Astrocyte (in vitro differentiated cells and primary cell): ENCODE measurements at regions not wholly inside any gene's neighbourhood (a gene's known extent, or its start where the extent isn't known, plus 50 kb on each side); places are given as distances from the start of the nearest gene placed in this dataset.

Source experiments
- DNase-seq: peaks from one replicate; pipeline ENCODE4 v3.0.0-alpha.2; 2010; ENCODE audit warnings: low read depth
- FAIRE-seq: peaks from 2 replicates; lab custom pipeline; 2011; peaks lifted over from hg19 to GRCh38; lab: Jason Lieb, UNC
- H2AFZ ChIP-seq: 2 replicates; pipeline ENCODE4 v1.6.0; 2012; ENCODE audit warnings: low read depth, low read length, inconsistent platforms
- H3K27ac ChIP-seq: 2 replicates; pipeline ENCODE4 v1.5.1; 2011; ENCODE audit warnings: low read depth, low read length, inconsistent platforms
- H3K27me3 ChIP-seq: 2 replicates; pipeline ENCODE4 v1.6.0; 2011; ENCODE audit warnings: low read length, inconsistent platforms; ENCODE audit not compliant: insufficient read depth
- H3K36me3 ChIP-seq: 2 replicates; pipeline ENCODE4 v1.5.1; 2011; ENCODE audit warnings: low read length, inconsistent platforms; ENCODE audit not compliant: insufficient read depth
- H3K4me1 ChIP-seq: 2 replicates; pipeline ENCODE4 v1.5.1; 2011; ENCODE audit warnings: low read length, inconsistent platforms; ENCODE audit not compliant: insufficient read depth
- H3K4me2 ChIP-seq: 2 replicates; pipeline ENCODE4 v1.6.0; 2012; ENCODE audit warnings: low read length, inconsistent platforms
- H3K4me3 ChIP-seq: 2 replicates; pipeline ENCODE4 v1.5.1; 2011; ENCODE audit warnings: low read depth, mild to moderate bottlenecking, low read length, inconsistent platforms; ENCODE audit not compliant: insufficient read depth
- H3K79me2 ChIP-seq: 2 replicates; pipeline ENCODE4 v1.6.0; 2012; ENCODE audit warnings: mild to moderate bottlenecking, low read length, inconsistent platforms; ENCODE audit not compliant: insufficient read depth
- H3K9ac ChIP-seq: 2 replicates; pipeline ENCODE4 v1.6.0; 2012; ENCODE audit warnings: mild to moderate bottlenecking, low read length, inconsistent platforms
- H3K9me3 ChIP-seq: 2 replicates; pipeline ENCODE4 v1.5.1; 2012; ENCODE audit warnings: low read depth, mild to moderate bottlenecking, low read length, inconsistent platforms; ENCODE audit not compliant: insufficient read depth
- H4K20me1 ChIP-seq: 2 replicates; pipeline ENCODE4 v1.6.0; 2012; ENCODE audit warnings: low read length, inconsistent platforms; ENCODE audit not compliant: insufficient read depth
- H3K27ac Mint-ChIP-seq: one replicate; pipeline ENCODE4 v1.8.0; 2021; ENCODE audit warnings: mild to moderate bottlenecking, mixed read lengths; ENCODE audit not compliant: unreplicated experiment
- H3K27me3 Mint-ChIP-seq: one replicate; pipeline ENCODE4 v1.8.0; 2021; ENCODE audit warnings: low read depth, mixed read lengths; ENCODE audit not compliant: unreplicated experiment
- H3K36me3 Mint-ChIP-seq: one replicate; pipeline ENCODE4 v1.8.0; 2021; ENCODE audit warnings: low read depth, mixed read lengths; ENCODE audit not compliant: unreplicated experiment
- H3K4me1 Mint-ChIP-seq: one replicate; pipeline ENCODE4 v1.8.0; 2021; ENCODE audit warnings: low read depth, mixed read lengths; ENCODE audit not compliant: unreplicated experiment
- H3K4me3 Mint-ChIP-seq: one replicate; pipeline ENCODE4 v1.8.0; 2021; ENCODE audit warnings: mild to moderate bottlenecking, moderate library complexity, mixed read lengths; ENCODE audit not compliant: unreplicated experiment
- H3K9me3 Mint-ChIP-seq: one replicate; pipeline ENCODE4 v1.8.0; 2021; ENCODE audit warnings: mild to moderate bottlenecking, mixed read lengths; ENCODE audit not compliant: unreplicated experiment
- CTCF ChIP-seq: IDR thresholded peaks from 2 replicates; pipeline ENCODE4 v1.5.1; 2011; ENCODE audit warnings: low read depth, mild to moderate bottlenecking, inconsistent platforms, low read length, moderate library complexity; ENCODE audit not compliant: insufficient read depth
- EZH2 ChIP-seq: IDR thresholded peaks from 2 replicates; pipeline ENCODE4 v1.6.1; 2012; ENCODE audit warnings: mild to moderate bottlenecking, low read length, inconsistent platforms; ENCODE audit not compliant: insufficient read depth

GRCh38 chr5:167995844-167996425 lies 295.5 kb upstream of the WWC1 start:
- no peak overlapping the region for H3K4me2 ChIP-seq
- H3K4me3 Mint-ChIP-seq = no peak overlapping the region
- H3K9me3 Mint-ChIP-seq = no peaks in the 10 kb centered on the region

GRCh38 chr5:167998148-167998767 lies 293.2 kb upstream of the WWC1 start:
- Mint-ChIP-seq H3K4me1 (peaks cover 15% of the 10 kb centered on the region), H3K36me3 (peaks cover 21% of the 10 kb centered on the region), H3K27ac (peak overlapping the region; percentile 93), H3K27me3 (no peaks in the 10 kb centered on the region), H3K9me3 (no peaks in the 10 kb centered on the region), H3K4me3 (no peak overlapping the region)
- Histone ChIP-seq H2AFZ (peak overlapping the region; percentile 33), H3K4me2 (peak overlapping the region; percentile 21), H3K4me3 (no peak overlapping the region), H3K9ac (no peak overlapping the region), H3K27ac (peak overlapping the region; percentile 52), H3K36me3 (no peaks in the 10 kb centered on the region), H3K9me3 (no peaks in the 10 kb centered on the region), H3K27me3 (no peaks in the 10 kb centered on the region), H3K4me1 (peaks cover 7% of the 10 kb centered on the region), H3K79me2 (no peaks in the 10 kb centered on the region), H4K20me1 (no peaks in the 10 kb centered on the region)
- DNase-seq (peak; percentile 74), FAIRE-seq (no peak)
- TF ChIP-seq EZH2 = no peak
- no peak for TF ChIP-seq CTCF

More at GRCh38 chr5:167995844-167996425, 295.5 kb upstream of the WWC1 start:
- Histone ChIP-seq H3K9ac (no peak overlapping the region), H4K20me1 (no peaks in the 10 kb centered on the region), H3K36me3 (no peaks in the 10 kb centered on the region), H3K9me3 (no peaks in the 10 kb centered on the region), H3K4me1 (peaks cover 7% of the 10 kb centered on the region), H3K27me3 (no peaks in the 10 kb centered on the region), H3K79me2 (no peaks in the 10 kb centered on the region), H3K4me3 (no peak overlapping the region), H3K27ac (no peak overlapping the region), H2AFZ (no peak overlapping the region)
- Mint-ChIP-seq H3K27ac (no peak overlapping the region), H3K4me1 (peaks cover 15% of the 10 kb centered on the region), H3K36me3 (peaks cover 31% of the 10 kb centered on the region), H3K27me3 (no peaks in the 10 kb centered on the region)
- no peak for FAIRE-seq
- peak; percentile 31 for DNase-seq
- TF ChIP-seq CTCF = no peak
- no peak for TF ChIP-seq EZH2

GRCh38 chr5:167999182-167999581 lies 292.3 kb upstream of the WWC1 start:
- Histone ChIP-seq H3K4me1 (peaks cover 7% of the 10 kb centered on the region), H2AFZ (no peak overlapping the region), H3K9ac (no peak overlapping the region), H3K36me3 (no peaks in the 10 kb centered on the region), H3K4me2 (no peak overlapping the region), H4K20me1 (no peaks in the 10 kb centered on the region), H3K4me3 (no peak overlapping the region), H3K27ac (no peak overlapping the region), H3K79me2 (no peaks in the 10 kb centered on the region), H3K9me3 (no peaks in the 10 kb centered on the region), H3K27me3 (no peaks in the 10 kb centered on the region)
- peaks cover 15% of the 10 kb centered on the region for H3K4me1 Mint-ChIP-seq
- H3K27me3 Mint-ChIP-seq = no peaks in the 10 kb centered on the region
- DNase-seq = peak; percentile 67
- FAIRE-seq = peak; percentile 34
- H3K27ac Mint-ChIP-seq = peak overlapping the region; percentile 56
- H3K36me3 Mint-ChIP-seq = peaks cover 15% of the 10 kb centered on the region
- no peaks in the 10 kb centered on the region for H3K9me3 Mint-ChIP-seq
- TF ChIP-seq CTCF (no peak), EZH2 (no peak)
- H3K4me3 Mint-ChIP-seq = no peak overlapping the region
